ENCODE measurements at regions not wholly inside any gene's neighbourhood (a gene's known extent, or its start where the extent isn't known, plus 50 kb on each side); places are given as distances from the start of the nearest gene placed in this dataset.
"Not testable (repeated sequence)": the region's sequence is repeated elsewhere in the genome, so short reads cannot be mapped to it uniquely, and the experiment has no call there.

DNA sequence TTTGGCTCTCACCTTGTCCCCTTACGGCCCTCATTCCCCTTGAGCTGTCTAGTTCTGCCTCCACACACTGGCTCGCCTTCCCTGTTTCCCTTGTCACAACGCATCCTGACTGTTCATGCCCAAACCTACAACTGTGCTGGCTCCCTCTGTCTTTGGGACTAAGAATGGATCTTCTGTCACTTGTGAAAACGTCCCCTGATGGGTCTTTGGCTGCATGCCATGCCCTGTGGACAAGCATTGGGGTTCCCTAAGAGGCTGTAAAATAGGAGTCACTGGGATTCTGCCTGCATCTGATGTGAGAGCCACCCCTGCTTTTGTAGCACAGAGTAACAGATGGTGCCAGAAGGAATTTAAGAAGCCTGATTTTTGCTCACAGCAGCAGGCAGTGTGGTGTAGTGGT is 285.3 kb upstream of the CRY1 start:
- no peak for DNase-seq

DNA sequence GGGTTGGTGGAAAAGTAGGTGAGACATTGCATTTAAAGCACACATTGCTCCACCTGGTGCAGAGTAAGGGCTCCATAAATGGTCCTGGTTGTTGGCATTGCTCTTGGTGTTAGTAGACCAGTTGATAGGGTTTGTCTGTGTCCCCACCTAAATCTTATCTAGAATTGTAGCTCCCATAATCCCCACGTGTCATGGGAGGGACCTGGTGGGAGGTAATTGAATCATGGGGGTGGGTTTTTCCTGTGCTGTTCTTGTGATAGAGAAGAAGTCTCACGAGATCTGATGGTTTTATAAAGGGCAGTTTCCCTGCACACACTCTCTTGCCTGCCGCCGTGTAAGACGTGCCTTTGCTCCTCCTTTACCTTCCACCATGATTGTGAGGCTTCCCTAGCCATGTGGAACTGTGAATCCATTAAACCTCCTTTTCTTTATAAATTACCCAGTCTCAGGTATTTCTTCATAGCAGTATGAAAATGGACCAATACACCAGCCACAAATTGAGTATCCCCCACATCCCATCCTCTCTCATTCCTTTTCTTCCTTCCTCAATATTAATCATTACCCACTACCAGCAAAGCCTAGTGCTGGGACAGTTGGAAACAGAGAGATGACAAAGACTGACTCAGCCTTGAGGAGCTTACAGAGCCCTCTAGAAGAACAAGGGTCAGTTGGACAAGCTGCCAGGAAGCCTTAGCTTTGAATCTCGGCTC is 285.9 kb upstream of the CRY1 start:
- not testable (repeated sequence) for DNase-seq

DNA sequence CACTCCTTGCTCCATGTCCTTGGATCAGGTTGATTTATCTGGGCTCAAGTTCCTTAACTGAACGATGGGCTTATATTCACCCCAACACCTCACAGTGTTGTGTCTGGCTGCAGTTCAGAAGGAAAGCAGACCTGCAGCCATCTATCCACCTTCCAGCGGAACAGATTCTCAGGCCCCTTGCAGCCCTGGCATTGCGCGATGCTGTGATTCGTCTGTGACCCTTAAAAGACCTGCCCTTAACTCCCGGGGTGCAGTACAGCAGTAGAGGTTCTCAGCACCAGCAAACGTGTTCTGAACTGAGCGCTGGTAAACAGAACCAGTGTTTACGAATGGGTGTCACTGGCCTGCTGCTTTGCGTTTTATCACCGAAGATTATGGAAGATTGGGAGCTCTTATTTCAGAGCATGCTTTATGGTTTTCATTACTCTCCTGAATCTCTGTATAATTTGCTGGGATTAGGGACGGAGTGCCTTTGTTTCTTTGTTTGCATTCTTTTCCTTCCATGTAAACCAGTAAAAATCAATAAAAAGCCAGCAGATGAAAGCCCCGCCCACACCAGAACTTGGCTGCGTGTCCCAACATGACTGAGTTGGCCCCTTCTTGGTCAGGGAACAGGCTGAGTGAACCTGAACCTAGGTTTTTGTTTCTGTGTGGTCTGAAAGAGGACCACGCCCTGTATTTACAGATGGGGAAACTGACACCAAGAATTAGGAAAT is 286.7 kb upstream of the CRY1 start:
- DNase-seq = no peak

DNA sequence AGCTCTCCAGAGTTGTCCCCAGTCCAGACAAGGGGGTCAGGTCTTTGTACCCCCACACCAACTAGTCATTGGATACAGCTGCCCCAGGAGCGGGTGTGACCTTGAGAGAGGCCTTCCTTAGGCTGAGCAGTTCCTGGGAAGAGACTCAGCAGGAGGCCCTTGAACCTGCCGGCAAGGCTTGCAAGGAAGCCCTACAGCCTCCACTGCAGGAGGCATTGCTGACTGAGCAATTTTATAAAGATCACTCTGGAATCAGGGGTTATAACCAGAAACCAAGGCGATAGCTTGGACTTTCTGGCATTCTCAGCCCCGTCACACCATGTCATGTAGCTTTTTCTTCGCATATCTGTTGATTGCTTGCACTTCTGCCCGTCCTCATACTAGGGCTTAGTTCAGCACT is 291.3 kb upstream of the CRY1 start:
- DNase-seq = no peak

DNA sequence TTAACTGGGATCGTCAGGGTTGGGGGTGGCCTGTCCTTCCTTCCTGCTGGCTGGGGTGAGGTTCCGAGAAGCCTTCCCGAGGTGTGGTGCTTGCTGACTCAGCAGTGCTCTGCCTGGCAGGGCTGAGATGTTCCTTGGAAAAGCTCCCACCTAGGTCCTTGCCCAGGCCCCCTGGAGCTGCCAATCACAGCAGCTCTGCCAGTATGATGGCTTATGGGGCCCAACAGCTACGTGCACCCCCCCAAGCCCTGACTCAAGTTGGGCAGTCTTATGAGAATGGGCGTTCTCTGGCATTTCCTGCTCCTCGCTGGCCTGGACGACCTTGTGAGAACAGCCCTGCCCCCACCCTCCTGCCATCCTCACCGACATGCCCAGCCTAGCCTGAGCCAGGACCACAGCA is 292.2 kb upstream of the CRY1 start:
- DNase-seq = no peak

DNA sequence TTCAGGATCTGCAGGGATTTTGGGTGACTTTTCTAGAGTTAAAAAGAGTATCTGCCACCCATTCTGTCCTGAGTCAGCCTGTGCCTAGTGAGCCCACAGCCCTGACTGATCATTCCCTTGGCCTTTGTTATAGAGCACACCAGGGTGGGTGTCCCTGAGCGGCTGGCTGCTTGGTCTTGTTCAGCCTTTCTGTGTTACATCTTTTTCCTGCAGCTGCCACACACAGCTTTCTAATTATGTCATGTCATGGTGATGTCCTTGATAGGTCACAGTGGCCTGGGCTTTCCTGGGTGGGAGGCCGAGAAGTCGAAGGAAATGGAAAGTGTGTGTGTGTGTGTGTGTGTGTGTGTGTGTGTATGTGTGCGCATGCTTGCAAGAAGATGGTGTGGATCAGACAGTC is 293.2 kb upstream of the CRY1 start:
- no peak for DNase-seq

DNA sequence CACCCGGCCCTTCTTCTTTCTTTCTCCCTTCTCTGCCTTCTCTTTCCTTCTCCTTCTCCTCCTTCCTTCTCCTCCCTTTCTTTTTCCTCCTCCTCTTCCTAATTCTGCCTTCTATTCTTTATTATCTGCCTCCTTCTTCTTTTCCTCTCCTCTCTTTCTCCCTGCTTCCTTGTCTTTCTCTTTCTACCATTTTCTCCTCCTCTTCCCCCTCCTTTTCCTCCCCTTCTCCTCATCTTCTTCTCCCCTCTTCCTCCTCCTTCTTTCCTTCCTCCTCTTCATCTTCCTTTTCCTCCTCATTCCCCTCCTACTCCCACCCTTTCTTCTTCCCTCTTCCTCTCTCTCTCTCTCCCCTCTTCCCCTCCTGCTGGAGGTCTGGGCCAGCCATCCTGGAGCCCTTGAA is 294.9 kb upstream of the CRY1 start:
- DNase-seq = no peak

DNA sequence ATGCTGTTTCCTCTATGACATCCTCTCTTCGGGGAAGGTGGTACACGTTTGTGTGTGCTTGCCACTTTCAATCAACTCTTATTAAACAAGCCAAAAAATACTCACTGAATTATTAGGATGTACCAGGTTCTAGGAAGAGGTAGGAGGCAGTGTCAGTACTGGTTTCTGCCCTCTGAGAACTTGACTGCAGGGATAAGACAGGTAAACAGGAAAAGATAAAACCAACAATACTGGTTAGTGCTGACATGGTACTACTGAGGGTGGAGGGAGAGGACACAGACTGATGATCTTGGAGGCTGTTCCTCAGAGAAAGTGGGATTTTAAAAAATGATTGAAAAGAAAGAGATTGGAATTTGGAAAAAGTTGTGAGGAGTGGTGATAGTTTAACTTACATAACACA is 295.2 kb upstream of the PWP1 start:
- DNase-seq = no peak

DNA sequence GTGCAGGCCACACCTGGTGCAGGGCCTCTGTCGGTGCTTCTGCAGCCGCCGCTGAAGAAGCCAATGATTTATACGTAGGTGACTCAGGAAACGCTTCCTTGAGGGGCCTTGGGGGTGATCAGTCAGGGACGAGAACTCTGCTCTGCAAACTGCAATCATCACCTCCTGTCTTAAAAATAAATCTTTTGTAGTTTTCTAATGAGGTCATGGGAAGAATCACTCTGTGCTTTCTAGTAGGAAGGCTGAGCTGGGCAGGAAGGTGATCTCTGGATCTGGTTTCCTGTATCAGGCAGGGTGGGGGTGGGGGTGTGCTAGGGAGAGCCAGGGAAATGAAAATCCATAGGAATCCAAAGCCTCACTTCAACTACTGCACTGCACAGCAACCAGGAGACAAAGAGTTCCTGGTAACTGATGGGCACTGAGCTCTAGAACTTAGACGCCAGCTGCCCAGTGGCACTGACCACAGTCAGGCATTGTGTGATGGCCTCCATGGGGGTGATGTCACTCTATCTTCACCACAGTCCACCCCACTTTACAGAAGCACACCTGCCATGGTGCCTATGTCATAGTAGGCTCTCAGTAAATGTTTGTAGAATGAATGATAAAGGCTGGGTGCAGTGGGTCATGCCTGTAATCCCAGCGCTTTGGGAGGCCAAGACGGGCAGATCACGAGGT is 292.4 kb upstream of the PWP1 start:
- no peak for DNase-seq

DNA sequence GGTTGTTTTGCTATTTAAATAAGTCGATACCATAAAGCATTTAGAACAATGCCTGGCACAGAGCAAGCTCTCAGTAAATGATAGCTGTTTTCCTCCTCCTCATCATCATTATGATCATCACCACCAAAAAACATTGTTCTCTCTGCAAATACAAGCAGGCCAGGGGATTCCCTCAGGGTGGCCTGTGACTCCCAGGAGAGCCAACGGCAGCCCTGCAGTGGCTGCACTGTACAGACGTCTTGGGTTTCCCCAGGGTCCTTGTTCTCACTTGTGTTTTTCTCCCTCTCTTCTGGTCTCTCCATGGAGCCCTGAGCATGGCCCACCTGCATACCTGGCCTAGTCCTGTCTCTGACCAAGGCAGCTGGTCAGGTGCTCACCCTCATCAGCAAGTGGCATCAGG is 290.9 kb upstream of the PWP1 start:
- DNase-seq = no peak

DNA sequence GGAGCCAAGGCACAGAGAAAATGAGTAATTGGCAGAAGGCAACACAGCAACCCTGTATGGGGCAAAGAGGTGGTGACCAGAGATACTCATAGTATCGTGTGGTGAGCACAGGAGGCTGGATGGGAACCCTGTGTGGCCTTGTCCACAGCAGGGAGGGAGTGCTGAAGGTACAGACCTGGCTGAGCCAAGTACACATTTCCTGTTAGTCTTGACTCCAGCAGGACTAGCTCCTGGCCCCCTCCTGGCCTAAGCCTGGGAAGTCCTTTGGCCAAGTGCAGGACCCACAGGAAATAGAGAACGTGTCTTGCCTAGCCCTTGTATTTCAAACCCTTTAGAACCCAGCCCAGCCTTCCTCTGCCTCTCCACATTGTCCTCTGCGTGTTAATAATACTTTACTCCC is 289.8 kb upstream of the PWP1 start:
- DNase-seq = no peak

DNA sequence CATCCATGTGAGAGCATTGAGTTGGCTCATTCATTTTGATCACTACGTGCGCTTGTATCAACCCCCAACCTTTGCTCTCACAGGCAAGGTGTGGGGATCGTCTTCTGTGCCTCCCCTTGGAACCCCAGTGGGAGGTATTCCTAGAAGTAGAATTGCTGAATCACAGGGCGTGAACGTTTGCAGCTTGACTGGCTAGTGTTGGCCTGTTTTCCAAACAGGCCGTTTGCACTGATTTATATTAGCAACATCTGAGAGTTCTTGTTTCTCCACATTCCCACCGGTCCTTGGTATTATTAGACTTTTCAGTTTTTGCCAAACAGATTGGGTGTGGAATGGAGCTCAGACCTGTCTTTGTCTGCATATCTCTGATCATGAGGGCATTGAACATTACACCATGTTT is 288.6 kb upstream of the PWP1 start:
- DNase-seq = no peak

DNA sequence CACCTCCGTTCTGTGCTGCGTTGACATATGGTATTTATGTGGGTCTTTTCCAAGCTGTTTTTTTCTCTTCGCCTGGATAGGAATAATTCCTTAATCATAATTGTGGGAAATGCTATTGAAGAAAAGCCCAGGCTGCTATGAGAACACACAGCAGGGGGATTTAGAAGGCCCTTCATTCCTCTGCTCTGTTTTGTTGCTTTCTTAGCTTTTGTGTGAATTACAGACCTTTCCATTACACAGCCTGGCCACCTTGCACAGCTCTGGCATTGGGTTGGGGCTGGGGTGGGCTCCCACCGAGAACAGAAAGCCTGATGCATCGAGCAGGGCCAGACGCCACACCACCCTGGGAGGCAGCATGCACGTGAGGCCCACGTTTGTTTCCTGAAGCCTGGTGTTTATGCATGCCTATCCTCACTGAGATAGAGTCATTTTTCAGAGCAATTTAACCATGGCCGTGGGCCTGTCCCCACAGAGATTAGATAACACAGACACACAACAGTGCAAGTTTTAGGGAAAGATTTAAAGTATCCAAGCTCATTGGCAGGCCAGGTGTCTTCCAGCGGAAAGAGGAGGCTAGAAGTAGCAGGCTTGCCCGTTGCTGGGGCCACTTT is 287.6 kb upstream of the PWP1 start:
- DNase-seq = no peak

DNA sequence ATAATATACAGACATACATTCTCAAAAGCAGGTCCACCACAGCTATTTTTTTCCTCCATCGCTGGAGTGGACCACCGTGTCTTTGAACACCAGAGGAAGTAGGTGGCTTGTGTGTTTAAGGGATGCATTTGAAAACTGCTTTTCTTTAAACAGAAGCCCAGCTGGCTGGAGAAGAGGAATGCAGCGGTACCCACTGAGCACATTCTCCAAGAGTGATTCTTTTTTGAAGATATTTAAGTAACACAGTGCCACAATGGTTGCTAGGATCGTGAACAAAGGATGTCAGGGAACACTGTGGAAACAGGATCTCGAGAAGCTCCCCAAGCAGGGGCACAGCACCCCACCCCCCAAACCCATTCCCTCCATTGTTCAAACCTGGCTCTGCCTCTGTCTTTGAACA is 286.6 kb upstream of the PWP1 start:
- DNase-seq = no peak

DNA sequence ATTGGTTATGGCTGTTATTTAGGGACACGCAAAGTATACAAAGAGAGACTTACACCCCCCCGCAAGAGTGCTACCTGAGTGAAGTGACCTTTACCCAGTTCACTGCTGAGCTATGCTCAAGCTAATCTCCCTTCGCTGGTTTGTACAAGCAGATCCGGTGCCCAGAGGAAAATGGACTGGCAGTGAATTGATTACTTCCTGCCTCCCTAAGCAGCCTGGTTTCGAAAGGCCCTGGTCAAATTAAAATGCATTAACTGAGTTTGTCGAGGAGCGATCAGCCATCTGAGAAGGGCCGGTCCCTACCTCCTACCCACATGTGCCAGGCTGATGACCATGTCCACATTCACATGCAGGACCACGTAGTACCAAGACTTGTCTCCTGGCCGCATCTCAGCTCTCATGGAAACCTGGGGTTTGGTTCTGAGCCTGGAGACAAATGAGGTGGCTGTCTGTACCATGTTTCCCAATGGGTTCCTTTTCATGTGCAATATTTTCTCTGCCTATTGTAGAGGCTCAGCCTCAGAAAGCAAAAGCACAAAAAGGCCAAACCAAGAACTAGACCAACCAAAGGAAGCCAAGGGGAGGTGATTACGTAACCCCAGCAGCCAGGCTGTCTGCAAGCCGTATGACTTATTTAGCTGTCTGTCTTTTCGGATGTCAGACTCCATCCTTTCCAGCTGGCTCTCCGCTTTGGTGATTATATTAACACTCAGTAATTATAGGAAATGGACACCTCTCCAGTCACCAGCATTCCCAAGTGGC is 284.7 kb upstream of the PWP1 start:
- DNase-seq = no peak

DNA sequence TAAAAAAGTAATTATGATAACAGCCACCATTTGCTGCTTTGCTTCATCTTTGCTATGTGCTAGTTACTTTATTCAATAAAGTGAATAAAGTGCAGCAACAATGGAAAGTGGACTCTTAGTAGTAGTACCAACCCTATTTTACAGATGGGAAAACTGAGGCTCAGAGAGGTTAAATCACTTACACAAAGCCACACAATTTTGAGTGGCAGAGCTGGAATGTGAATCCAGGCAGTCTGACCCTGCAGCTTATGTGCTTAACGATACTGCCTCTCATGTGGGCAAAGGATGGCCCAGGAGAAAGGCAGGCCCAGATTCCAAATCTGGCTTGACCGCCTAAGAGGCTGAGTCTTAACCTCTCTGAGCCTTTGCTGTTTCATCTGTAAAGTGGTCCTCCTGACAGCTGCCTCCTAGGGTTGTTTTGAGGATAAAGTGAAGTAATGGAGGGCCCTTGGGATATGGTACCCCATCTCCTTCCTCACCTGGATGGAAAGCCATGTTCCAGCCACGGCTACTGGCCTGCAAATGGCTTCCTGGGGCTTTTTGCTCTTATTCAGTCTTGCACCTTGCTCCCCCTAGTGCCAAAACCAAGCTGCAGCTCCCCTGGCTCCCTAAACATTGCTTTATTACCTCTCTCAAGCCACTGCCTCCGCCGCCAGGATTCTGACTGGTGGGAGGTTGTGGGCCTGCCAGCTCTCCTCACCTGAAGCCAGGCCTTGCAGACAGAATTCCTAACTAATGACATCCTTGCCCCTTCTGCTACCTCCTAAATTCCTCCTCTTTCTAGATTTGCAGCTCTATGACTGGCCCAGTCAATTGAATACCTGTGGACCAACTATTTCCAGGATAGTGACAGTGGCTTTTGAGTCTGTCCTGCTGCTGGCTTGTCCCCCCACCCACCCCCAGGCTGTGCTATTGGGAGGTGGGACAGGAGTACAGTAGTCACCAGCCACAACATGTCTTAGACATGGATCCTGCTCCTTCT is 283.3 kb upstream of the PWP1 start:
- peak; percentile 70 for DNase-seq

DNA sequence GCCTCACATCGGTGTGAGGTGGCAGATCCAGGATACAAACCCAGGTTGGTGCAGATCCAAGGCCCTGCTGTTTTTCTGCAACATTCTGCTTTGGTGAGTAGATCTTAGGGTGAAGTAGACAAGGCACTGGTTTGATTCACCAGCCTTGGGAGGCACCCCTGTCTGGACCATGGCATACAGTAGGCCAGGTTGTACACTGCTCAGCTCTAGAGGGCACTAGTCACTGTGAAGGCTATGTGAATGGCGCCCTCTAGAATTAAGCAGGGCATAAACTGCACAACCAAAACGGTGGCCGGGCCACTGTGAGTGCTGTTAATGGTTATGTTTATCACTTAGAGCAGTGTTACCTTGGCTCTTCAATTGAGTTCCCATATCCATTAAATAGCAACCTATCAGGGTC is 280.6 kb upstream of the PWP1 start:
- peak; percentile 60 for DNase-seq

DNA sequence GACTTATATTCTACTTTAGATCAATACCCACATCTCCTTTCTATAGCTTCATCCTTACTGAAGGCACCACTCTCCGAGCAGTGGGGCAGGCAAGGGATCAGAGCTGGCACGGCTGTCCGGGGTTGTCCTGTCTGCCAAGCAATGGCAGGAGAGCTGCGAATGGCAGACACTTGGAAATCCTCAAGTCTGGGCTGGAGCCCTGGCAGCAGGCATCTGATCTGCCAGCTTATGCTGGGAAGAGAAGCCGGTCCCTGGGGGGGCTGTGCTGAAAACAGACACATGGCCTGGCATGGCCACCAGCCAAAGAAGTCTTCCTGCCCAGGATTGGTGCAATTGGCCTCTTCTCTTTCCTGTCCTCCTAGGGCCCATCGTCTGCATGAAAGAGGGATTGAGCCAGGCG is 280.2 kb upstream of the PWP1 start:
- no peak for DNase-seq

DNA sequence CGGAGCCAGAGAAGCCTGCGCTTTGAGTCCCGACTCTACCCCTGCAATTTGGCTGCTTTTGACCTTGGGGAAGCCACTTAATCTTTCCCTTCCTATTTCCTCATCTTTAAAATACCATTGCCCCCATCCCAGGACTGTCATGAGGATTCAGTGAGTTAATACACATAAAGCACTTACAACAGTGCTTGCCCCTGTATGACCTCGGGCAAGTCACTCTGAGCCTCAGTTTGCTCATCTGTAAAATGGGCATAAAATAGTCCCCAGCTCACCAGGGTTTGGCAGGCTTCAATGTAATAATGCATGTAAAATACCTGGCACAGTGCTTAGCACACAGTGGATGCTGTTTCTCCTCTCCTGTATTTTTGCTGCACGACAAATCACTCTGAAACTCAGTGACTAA is 278.7 kb upstream of the PWP1 start:
- DNase-seq = no peak

DNA sequence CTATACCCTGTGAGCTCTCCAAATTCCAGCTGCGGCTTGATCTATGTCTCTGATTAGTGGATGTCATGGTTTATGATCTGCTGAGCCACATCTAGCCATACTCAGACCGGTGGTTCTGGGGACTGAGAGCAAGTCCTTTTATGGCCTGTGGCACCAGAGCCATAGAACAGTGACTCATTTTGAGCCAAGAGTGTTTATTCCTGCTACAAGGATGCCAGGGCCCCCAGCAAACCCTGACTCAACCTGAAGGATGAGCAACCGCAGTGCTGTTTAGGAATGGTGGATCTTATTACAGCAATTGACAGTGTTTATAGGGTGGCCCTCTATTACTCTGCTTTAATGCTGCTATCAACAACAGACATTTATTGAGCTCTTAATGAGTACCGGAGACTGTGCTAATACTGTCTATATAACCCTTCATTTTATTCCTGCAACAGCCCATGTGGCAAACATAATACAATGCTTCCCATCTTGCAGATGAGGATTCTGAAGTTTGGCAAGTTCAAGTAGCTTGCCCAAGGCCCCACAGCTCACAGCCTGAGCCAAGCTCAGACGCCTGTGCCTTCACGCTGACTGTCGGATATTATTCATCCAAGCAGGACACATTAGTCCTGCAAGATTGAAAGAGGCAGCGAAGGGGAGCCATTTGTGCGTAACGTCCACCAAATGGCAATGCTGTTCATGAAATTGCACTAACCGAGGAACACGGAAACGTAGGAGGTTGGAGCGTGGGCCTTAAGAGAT is 273.6 kb upstream of the PWP1 start:
- DNase-seq = no peak

DNA sequence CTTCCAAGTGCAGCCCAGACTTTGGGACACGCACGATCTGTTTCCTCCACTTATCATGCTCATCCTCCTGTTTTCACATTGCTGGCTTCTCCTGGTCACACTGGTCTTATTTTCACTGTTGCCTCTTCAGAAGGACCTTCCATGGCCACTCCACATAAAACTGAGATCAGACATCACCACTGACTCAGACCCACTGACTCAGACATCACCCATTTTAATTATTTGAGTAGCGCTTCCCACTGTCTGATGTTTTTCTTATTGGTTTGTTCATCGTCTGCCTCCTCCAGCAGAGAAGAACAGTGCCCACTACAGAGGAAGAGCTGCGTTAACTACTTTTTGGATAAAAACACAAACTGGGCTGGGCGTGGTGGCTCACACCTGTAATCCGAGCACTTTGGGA is 270.5 kb upstream of the PWP1 start:
- DNase-seq = no peak
